HCT116 (cell line): ENCODE measurements at regions not wholly inside any gene's neighbourhood (a gene's known extent, or its start where the extent isn't known, plus 50 kb on each side); places are given as distances from the start of the nearest gene placed in this dataset.

Source experiments
- POLR2AphosphoS5 ChIP-seq: IDR thresholded peaks from 2 replicates; pipeline ENCODE4 v1.6.1; 2011; ENCODE audit warnings: mild to moderate bottlenecking, low read depth, low read length, moderate library complexity
- TF ChIP-seq, protein P1 (sequence below), 3 experiments: fragments of 200-600 bp in 1 of 3; sonication (generic) in 1 of 3; IDR thresholded peaks in 2 of 3; conservative IDR thresholded peaks in 1 of 3; 2 replicates each; pipeline ENCODE4 v1.5.1; 2012 to 2017; ENCODE audit warnings: low read depth in 2 of 3, low read length in 2 of 3, antibody characterized with exemption in 1 of 3, borderline replicate concordance in 1 of 3, control low read depth in 1 of 3, mild to moderate bottlenecking in 1 of 3, mixed read lengths in 1 of 3, mixed run types in 1 of 3, moderate library complexity in 1 of 3; ENCODE audit not compliant: insufficient read depth in 1 of 3

DNA sequence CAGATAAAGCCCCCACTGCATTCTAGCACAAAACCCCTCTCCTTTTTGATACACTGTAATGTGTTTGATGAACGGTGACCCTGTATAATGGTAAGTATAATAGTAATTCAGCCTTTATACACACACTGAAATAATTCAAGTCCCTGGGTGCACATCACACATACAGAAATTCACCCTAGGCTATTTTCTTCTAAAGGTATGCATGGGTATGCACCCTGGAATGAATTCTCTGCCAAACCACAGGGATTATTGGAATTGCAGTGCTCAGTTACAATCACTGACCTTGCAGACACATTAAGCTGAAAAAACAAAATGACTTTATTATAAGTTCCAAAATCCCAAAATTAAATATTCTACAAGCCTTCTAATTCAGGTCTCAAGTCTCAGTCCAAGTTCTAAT is 245.9 kb upstream of the FAT3 start:
- TF ChIP-seq, protein P1, sequence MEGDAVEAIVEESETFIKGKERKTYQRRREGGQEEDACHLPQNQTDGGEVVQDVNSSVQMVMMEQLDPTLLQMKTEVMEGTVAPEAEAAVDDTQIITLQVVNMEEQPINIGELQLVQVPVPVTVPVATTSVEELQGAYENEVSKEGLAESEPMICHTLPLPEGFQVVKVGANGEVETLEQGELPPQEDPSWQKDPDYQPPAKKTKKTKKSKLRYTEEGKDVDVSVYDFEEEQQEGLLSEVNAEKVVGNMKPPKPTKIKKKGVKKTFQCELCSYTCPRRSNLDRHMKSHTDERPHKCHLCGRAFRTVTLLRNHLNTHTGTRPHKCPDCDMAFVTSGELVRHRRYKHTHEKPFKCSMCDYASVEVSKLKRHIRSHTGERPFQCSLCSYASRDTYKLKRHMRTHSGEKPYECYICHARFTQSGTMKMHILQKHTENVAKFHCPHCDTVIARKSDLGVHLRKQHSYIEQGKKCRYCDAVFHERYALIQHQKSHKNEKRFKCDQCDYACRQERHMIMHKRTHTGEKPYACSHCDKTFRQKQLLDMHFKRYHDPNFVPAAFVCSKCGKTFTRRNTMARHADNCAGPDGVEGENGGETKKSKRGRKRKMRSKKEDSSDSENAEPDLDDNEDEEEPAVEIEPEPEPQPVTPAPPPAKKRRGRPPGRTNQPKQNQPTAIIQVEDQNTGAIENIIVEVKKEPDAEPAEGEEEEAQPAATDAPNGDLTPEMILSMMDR (IDR thresholded peaks at IDR 0.05 in 2 of 3, conservative IDR thresholded peaks at IDR 0.05 in 1 of 3; ENCODE audit: borderline replicate concordance in 1 of 3, insufficient read depth in 1 of 3, low read depth in 2 of 3, low read length in 2 of 3): no peak
- no peak for TF ChIP-seq POLR2AphosphoS5
